HepG2 (cell line): ENCODE measurements at regions not wholly inside any gene's neighbourhood (a gene's known extent, or its start where the extent isn't known, plus 50 kb on each side); places are given as distances from the start of the nearest gene placed in this dataset.

Experiments used
- ARNTL ChIP-seq: sonication (generic); formaldehyde crosslinking; IDR thresholded peaks from 2 replicates; pipeline ENCODE4 v1.4.0; 2020; ENCODE audit warnings: mild to moderate bottlenecking, missing genetic modification reagents
- BCL6 ChIP-seq: IDR thresholded peaks from 2 replicates; pipeline ENCODE4 v1.6.1; 2016; ENCODE audit warnings: missing genetic modification reagents, missing compliant biosample characterization
- HNF4A ChIP-seq: sonication (generic); formaldehyde crosslinking; IDR thresholded peaks from 2 replicates; pipeline ENCODE4 v1.4.0; 2020; ENCODE audit warnings: missing genetic modification reagents
- ISL2 ChIP-seq: sonication (generic); formaldehyde crosslinking; IDR thresholded peaks from 2 replicates; pipeline ENCODE4 v1.5.0; 2020; ENCODE audit warnings: missing genetic modification reagents
- LBX2 ChIP-seq: sonication (generic); formaldehyde crosslinking; IDR thresholded peaks from 2 replicates; pipeline ENCODE4 v1.5.0; 2020; ENCODE audit warnings: missing genetic modification reagents, mild to moderate bottlenecking, borderline replicate concordance
- PAF1 ChIP-seq: IDR thresholded peaks from 2 replicates; pipeline ENCODE4 v1.6.1; 2016; ENCODE audit warnings: missing genetic modification reagents, missing compliant biosample characterization
- ZBTB2 ChIP-seq: sonication (generic); formaldehyde crosslinking; IDR thresholded peaks from 2 replicates; pipeline ENCODE4 v1.8.0; 2022; ENCODE audit warnings: low read depth, missing genetic modification reagents
- ZBTB3 ChIP-seq: sonication (generic); formaldehyde crosslinking; IDR thresholded peaks from 2 replicates; pipeline ENCODE4 v1.4.0; 2020; ENCODE audit warnings: low read depth, mild to moderate bottlenecking, moderate library complexity, missing genetic modification reagents, borderline replicate concordance
- ZBTB8A ChIP-seq: sonication (generic); formaldehyde crosslinking; IDR thresholded peaks from 2 replicates; pipeline ENCODE4 v1.4.0; 2020; ENCODE audit warnings: mild to moderate bottlenecking, low read depth, missing genetic modification reagents, borderline replicate concordance
- ZFX ChIP-seq: sonication (generic); formaldehyde crosslinking; IDR thresholded peaks from 2 replicates; pipeline ENCODE4 v1.4.0; 2020; ENCODE audit warnings: mild to moderate bottlenecking, low read depth, missing genetic modification reagents, moderate library complexity
- ZHX1 ChIP-seq: sonication (generic); formaldehyde crosslinking; IDR thresholded peaks from 2 replicates; pipeline ENCODE4 v1.8.1; 2022; ENCODE audit warnings: low read depth, mild to moderate bottlenecking, missing genetic modification reagents
- ZNF260 ChIP-seq: sonication (generic); formaldehyde crosslinking; IDR thresholded peaks from 2 replicates; pipeline ENCODE4 v1.4.0; 2020; ENCODE audit warnings: missing genetic modification reagents, low read depth, mild to moderate bottlenecking, borderline replicate concordance
- ZNF274 ChIP-seq: sonication (generic); formaldehyde crosslinking; IDR thresholded peaks from 2 replicates; pipeline ENCODE4 v1.5.1; 2020; ENCODE audit warnings: mild to moderate bottlenecking, missing genetic modification reagents
- ZNF280D ChIP-seq: sonication (generic); formaldehyde crosslinking; IDR thresholded peaks from 2 replicates; pipeline ENCODE4 v1.5.1; 2020; ENCODE audit warnings: mild to moderate bottlenecking, missing genetic modification reagents
- ZNF546 ChIP-seq: sonication (generic); formaldehyde crosslinking; conservative IDR thresholded peaks from 2 replicates; pipeline ENCODE4 v1.8.1; 2023; ENCODE audit warnings: mild to moderate bottlenecking, missing genetic modification reagents
- ZNF709 ChIP-seq: sonication (generic); formaldehyde crosslinking; IDR thresholded peaks from 2 replicates; pipeline ENCODE4 v1.5.0; 2020; ENCODE audit warnings: mild to moderate bottlenecking, missing genetic modification reagents
- ZNF770 ChIP-seq: sonication (generic); formaldehyde crosslinking; IDR thresholded peaks from 2 replicates; pipeline ENCODE4 v1.5.0; 2020; ENCODE audit warnings: mild to moderate bottlenecking, missing genetic modification reagents
- ZNF773 ChIP-seq: sonication (generic); formaldehyde crosslinking; IDR thresholded peaks from 2 replicates; pipeline ENCODE4 v1.4.0; 2020; ENCODE audit warnings: missing genetic modification reagents, borderline replicate concordance
- ZSCAN21 ChIP-seq: sonication (generic); formaldehyde crosslinking; IDR thresholded peaks from 2 replicates; pipeline ENCODE4 v1.8.0; 2022; ENCODE audit warnings: mild to moderate bottlenecking, missing genetic modification reagents, moderate library complexity, borderline replicate concordance

- TF ChIP-seq ZHX1, result no peak
- no peak for TF ChIP-seq ZBTB3 (CRISPR knock-in tag)
- TF ChIP-seq LBX2 (CRISPR knock-in tag), result no peak
- no peak for TF ChIP-seq ZBTB2
- TF ChIP-seq ZNF274 (CRISPR knock-in tag), result no peak
- peak; percentile 94 for TF ChIP-seq HNF4A (CRISPR knock-in tag)
- no peak for TF ChIP-seq ZNF709 (CRISPR knock-in tag)
- no peak for TF ChIP-seq ZNF770 (CRISPR knock-in tag)
- TF ChIP-seq BCL6 (CRISPR knock-in tag), result peak; percentile 73
- peak; percentile 38; the same call in 1 of the 2 replicates for TF ChIP-seq ISL2
- no peak for TF ChIP-seq ZBTB8A (CRISPR knock-in tag)
- TF ChIP-seq ZNF280D (CRISPR knock-in tag), result 0 out of 2 replicates have a peak, but pooled peaks have one; percentile 9
- no peak for TF ChIP-seq PAF1 (CRISPR knock-in tag)
- no peak for TF ChIP-seq ZSCAN21 (CRISPR knock-in tag)
- TF ChIP-seq ZNF773 (CRISPR knock-in tag), result no peak
- TF ChIP-seq ZNF546 (CRISPR knock-in tag), result no peak
- TF ChIP-seq ARNTL (CRISPR knock-in tag), result no peak
- TF ChIP-seq ZFX (CRISPR knock-in tag), result no peak
- TF ChIP-seq ZNF260, result peak; percentile 97; the same call in 1 of the 2 replicates
Measured at GRCh38 chr3:148534089-148534988, 163.4 kb upstream of the AGTR1 start (continued).
